Mucosa of descending colon (tissue), 3 donors: ENCODE measurements at regions not wholly inside any gene's neighbourhood (a gene's known extent, or its start where the extent isn't known, plus 50 kb on each side); places are given as distances from the start of the nearest gene placed in this dataset.
"Not testable (repeated sequence)": the region's sequence is repeated elsewhere in the genome, so short reads cannot be mapped to it uniquely, and the experiment has no call there.

ENCODE experiments used
- ATAC-seq: fragments of 200-7000 bp; cut with Tn5 transposase; one replicate; pipeline ENCODE4 v1.9.1; 2020; ENCODE audit warnings: mild to moderate bottlenecking, moderate library complexity
- DNase-seq, 3 donors: peaks; one replicate each; pipeline ENCODE4 v3.0.0-alpha.2; 2020
- H3K36me3 ChIP-seq: fragments of 200-600 bp; one replicate; pipeline ENCODE4 v1.8.0; 2021; ENCODE audit warnings: low read depth, mild to moderate bottlenecking
- H3K4me1 ChIP-seq: fragments of 200-600 bp; one replicate; pipeline ENCODE4 v1.8.0; 2021; ENCODE audit warnings: low read depth, mild to moderate bottlenecking
- H3K4me3 ChIP-seq: fragments of 200-600 bp; one replicate; pipeline ENCODE4 v1.8.0; 2021; ENCODE audit warnings: mild to moderate bottlenecking
- H3K9me3 ChIP-seq: fragments of 200-600 bp; one replicate; pipeline ENCODE4 v1.8.0; 2021; ENCODE audit warnings: mild to moderate bottlenecking
- intact Hi-C, 2 donors: fragments of 100-400 bp; cut with DNase I in 1 of 2; cut with micrococcal nuclease in 1 of 2; formaldehyde crosslinking; loops; one replicate each; pipeline versions ENCODE4 v1.11.0 to v1.11.1; 2022; cut with DNase I, micrococcal nuclease
- TF ChIP-seq, protein P1 (sequence below): fragments of 200-600 bp; IDR thresholded peaks from one replicate; pipeline ENCODE4 v1.8.0; 2022; ENCODE audit warnings: antibody characterized with exemption, mild to moderate bottlenecking
- donor health status: DM: no; HTN: no; CAD: no; lungs with moderate emphysema.
- donor health status: DM: no; HTN: no; CAD: no.
- donor health status: DM: no; HTN: yes; CAD: no.

DNA sequence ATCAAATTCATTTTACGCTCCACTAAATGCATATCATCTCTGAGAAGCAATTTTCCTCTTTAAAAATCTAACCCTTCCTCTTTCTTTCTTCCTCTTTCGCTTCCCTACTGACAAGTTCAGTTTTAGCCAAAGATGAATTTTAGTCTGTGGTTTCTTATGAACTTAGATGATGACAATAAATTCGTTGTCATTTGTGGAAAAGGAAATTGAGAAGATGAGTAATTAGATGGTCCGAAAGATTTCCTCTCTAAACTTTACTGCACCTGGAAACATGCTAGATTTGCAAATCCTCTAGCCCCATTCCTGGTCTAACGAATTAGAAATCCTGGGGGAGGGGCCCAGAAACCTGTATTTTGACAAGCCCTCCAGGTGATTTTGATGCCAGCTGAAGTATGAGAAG, 855.4 kb upstream of the CHORDC1 start:
- intact Hi-C loops = no loop called here

DNA sequence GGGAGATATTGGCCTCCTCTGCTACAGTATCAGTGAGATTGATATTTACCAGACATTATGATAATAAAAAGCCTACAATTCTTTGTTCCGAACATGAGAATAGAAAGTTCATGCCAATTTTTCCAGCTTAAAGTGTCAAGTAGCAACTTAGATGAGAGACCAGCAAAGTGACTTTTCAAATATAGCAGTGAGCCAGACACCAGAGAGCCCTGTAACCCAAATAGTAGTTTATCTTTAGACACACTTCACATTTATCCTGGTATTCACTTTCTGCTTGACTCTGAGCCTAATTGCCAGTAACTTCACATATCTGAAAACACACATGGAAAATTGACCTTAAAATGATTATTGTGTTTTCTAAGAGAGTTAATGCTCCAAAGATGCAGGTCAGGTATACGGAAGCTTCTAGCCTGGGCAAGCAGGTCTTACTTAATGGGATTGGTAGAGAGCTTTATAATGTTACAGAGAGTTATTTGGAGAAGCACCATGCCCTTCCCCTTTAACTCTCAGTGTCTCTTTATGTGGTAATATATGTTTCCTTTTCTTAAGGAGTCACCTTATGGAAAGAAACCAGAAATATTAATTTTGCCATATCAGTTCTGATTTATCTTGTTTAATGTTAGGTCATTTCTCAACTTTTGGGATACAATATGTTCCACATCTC, 852.3 kb upstream of the CHORDC1 start:
- ATAC-seq (no peak), DNase-seq (no peak)
- intact Hi-C loops = no loop called here
- peaks cover 16% of the 10 kb centered on the region for H3K9me3 ChIP-seq
- H3K4me1 ChIP-seq = no peaks in the 10 kb centered on the region
- no peaks in the 10 kb centered on the region for H3K36me3 ChIP-seq
- H3K4me3 ChIP-seq = no peak overlapping the region
- TF ChIP-seq, protein P1, sequence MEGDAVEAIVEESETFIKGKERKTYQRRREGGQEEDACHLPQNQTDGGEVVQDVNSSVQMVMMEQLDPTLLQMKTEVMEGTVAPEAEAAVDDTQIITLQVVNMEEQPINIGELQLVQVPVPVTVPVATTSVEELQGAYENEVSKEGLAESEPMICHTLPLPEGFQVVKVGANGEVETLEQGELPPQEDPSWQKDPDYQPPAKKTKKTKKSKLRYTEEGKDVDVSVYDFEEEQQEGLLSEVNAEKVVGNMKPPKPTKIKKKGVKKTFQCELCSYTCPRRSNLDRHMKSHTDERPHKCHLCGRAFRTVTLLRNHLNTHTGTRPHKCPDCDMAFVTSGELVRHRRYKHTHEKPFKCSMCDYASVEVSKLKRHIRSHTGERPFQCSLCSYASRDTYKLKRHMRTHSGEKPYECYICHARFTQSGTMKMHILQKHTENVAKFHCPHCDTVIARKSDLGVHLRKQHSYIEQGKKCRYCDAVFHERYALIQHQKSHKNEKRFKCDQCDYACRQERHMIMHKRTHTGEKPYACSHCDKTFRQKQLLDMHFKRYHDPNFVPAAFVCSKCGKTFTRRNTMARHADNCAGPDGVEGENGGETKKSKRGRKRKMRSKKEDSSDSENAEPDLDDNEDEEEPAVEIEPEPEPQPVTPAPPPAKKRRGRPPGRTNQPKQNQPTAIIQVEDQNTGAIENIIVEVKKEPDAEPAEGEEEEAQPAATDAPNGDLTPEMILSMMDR = no peak

More for the DNA sequence above, 855.4 kb upstream of the CHORDC1 start:
- no peak overlapping the region for H3K4me3 ChIP-seq
- ATAC-seq (no peak), DNase-seq (no peak)
- H3K4me1 ChIP-seq = no peaks in the 10 kb centered on the region
- TF ChIP-seq, protein P1 = no peak
- no peaks in the 10 kb centered on the region for H3K36me3 ChIP-seq
- peaks cover 10% of the 10 kb centered on the region for H3K9me3 ChIP-seq

DNA sequence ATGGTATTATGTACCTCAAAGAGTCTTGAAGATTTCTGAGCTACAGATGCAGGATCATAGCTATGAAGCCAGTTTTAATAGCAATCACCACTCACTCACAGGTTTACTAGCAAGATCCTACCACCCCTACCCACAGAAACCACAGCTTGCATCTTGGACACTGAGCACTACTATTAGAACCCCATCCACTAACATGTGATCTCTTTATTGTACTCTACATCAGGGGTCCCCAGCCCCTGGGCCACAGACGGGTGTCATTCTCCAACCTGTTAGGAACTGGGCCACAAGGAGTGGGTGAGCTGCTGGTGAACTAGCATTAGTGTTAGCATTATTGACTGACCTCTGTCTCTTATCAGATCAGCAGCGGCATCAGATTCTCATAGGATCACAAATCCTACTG, 844.8 kb upstream of the CHORDC1 start:
- H3K4me1 ChIP-seq = no peaks in the 10 kb centered on the region
- DNase-seq (no peak), ATAC-seq (no peak)
- intact Hi-C loops = no loop called here
- H3K4me3 ChIP-seq = no peak overlapping the region
- H3K9me3 ChIP-seq = peaks cover 13% of the 10 kb centered on the region
- no peaks in the 10 kb centered on the region for H3K36me3 ChIP-seq
- TF ChIP-seq, protein P1 = no peak

DNA sequence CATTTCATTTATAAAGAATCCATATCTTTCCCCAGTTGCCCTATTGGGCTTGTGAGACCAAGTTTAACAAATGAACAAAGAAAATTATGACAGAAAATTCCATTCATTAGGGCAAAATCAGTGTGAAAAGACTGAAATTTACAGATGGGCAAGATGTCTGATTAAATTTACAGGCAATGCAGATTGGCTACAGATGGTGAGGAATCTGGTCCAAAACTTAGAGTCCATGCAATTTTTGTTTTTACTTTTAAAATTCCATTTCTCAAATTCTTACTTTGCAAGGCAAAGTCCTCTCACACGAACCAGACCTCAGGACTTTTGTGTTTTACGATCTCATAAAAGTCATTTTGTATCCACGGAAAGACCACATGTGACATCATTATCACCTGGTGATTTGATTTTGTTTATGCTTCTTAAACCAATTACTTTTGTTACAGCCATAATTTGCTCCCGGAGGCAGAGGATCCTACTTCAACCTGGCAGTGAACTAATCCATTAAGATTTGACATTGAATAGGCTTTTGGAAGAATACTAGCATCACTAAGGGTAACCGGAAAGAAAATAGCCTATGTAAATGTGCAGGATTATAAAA, 843.7 kb upstream of the CHORDC1 start:
- Histone ChIP-seq H3K4me1 (no peaks in the 10 kb centered on the region), H3K9me3 (peaks cover 12% of the 10 kb centered on the region), H3K4me3 (no peak overlapping the region), H3K36me3 (no peaks in the 10 kb centered on the region)
- intact Hi-C loops = no loop called here
- TF ChIP-seq, protein P1 = no peak
- ATAC-seq (no peak), DNase-seq (no peak)

DNA sequence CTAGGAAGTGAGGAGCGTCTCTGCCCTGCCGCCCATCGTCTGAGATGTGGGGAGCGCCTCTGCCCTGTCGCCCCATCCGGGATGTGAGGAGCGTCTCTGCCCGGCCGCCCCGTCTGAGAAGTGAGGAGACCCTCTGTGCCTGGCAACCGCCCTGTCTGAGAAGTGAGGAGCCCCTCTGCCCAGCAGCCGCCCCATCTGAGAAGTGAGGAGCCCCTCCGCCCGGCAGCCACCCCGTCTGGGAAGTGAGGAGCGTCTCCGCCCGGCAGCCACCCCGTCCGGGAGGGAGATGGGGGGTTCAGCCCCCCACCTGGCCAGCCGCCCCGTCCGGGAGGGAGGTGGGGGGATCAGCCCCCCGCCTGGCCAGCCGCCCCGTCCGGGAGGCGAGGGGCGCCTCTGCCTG, 840.5 kb upstream of the CHORDC1 start:
- DNase-seq = peak in 2 of 3 donors; percentile 9 to 36
- intact Hi-C loops, ATAC-seq, H3K4me3 ChIP-seq, H3K4me1 ChIP-seq, H3K36me3 ChIP-seq: not testable (repeated sequence)
- peaks cover 10% of the 10 kb centered on the region for H3K9me3 ChIP-seq

DNA sequence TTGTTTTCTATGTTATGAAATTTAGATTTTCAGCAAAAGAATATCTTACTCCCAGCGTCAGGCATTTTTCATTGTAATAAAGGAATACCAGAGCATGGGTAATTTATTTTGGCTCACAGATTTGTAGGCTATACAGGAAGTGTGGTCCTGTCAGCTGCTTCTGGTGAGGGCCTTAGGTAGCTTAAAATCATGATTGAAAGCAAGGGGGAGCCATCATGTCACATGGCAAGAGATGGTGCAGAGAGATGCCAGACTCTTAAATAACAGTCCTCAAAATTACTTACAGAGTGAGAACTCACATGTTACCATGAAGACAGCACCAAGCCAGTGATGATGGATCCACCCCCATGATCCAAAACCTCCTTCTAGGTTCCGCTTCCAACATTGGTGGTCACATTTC, 825.0 kb upstream of the CHORDC1 start:
- DNase-seq (no peak), ATAC-seq (no peak)
- TF ChIP-seq, protein P1 = no peak
- Histone ChIP-seq H3K4me1 (no peaks in the 10 kb centered on the region), H3K9me3 (peaks cover 14% of the 10 kb centered on the region), H3K36me3 (no peaks in the 10 kb centered on the region), H3K4me3 (no peak overlapping the region)
- intact Hi-C loops = no loop called here
